HEK293 (cell line): ENCODE measurements at regions not wholly inside any gene's neighbourhood (a gene's known extent, or its start where the extent isn't known, plus 50 kb on each side); places are given as distances from the start of the nearest gene placed in this dataset.
"Not testable (repeated sequence)": the region's sequence is repeated elsewhere in the genome, so short reads cannot be mapped to it uniquely, and the experiment has no call there.

ENCODE experiments used
- CTCF ChIA-PET: fragments of 350-600 bp; formaldehyde crosslinking; extraction: SDS; loops from one replicate; lab custom pipeline; 2021; ENCODE audit warnings: antibody characterized with exemption; lab: Yijun Ruan, JAX
- POLR2A ChIA-PET: fragments of 300-600 bp; formaldehyde crosslinking; extraction: SDS; loops from one replicate; lab custom pipeline; 2020; ENCODE audit warnings: antibody characterized with exemption, inconsistent platforms; lab: Yijun Ruan, JAX
- H3K27ac ChIP-seq: fragments of 200-500 bp; sonication (Bioruptor generic); 2 replicates; pipeline ENCODE4 v1.5.1; 2014; ENCODE audit warnings: low read depth, low read length, control low read depth, inconsistent platforms; ENCODE audit errors: extremely low read depth
- H3K36me3 ChIP-seq, 2 experiments: fragments of 200-500 bp in 1 of 2; sonication (Bioruptor generic) in 1 of 2; 1 replicate in 1 of 2; 2 replicates in 1 of 2; pipeline ENCODE4 v1.5.1; 2014 to 2017; ENCODE audit warnings: inconsistent platforms in 2 of 2, low read length in 2 of 2; ENCODE audit not compliant: control insufficient read depth in 2 of 2, insufficient read depth in 1 of 2
- H3K4me1 ChIP-seq: fragments of 200-500 bp; sonication (Bioruptor generic); 2 replicates; pipeline ENCODE4 v1.5.1; 2014; ENCODE audit warnings: mild to moderate bottlenecking, low read length, inconsistent platforms; ENCODE audit not compliant: control insufficient read depth, insufficient read depth
- H3K4me3 ChIP-seq: 2 replicates; pipeline ENCODE4 v1.5.1; 2011; ENCODE audit warnings: low read depth, mild to moderate bottlenecking, control low read depth, low read length, moderate library complexity
- H3K9me3 ChIP-seq: fragments of 200-500 bp; sonication (Bioruptor generic); 2 replicates; pipeline ENCODE4 v1.5.1; 2014; ENCODE audit warnings: low read depth, low read length, inconsistent platforms; ENCODE audit not compliant: control insufficient read depth, insufficient read depth
- PRDM4 ChIP-seq: fragments of 450-650 bp; formaldehyde crosslinking; IDR thresholded peaks from 2 replicates; pipeline ENCODE4 v1.5.1; 2017; ENCODE audit warnings: missing biosample characterization, missing genetic modification characterization
- ZBTB21 ChIP-seq: fragments of 450-650 bp; formaldehyde crosslinking; IDR thresholded peaks from 2 replicates; pipeline ENCODE4 v1.5.1; 2017; ENCODE audit warnings: missing biosample characterization, missing genetic modification characterization
- ZFHX2 ChIP-seq: fragments of 450-650 bp; formaldehyde crosslinking; conservative IDR thresholded peaks from 2 replicates; pipeline ENCODE4 v1.5.1; 2016; ENCODE audit warnings: missing biosample characterization, missing genetic modification characterization
- ZFP3 ChIP-seq: fragments of 450-650 bp; formaldehyde crosslinking; IDR thresholded peaks from 2 replicates; pipeline ENCODE4 v1.5.1; 2016; ENCODE audit warnings: low read depth, missing biosample characterization, missing genetic modification characterization
- ZNF23 ChIP-seq: fragments of 450-650 bp; formaldehyde crosslinking; IDR thresholded peaks from 2 replicates; pipeline ENCODE4 v1.5.1; 2016; ENCODE audit warnings: missing biosample characterization, missing genetic modification characterization, borderline replicate concordance
- ZNF280C ChIP-seq: fragments of 450-650 bp; formaldehyde crosslinking; IDR thresholded peaks from 2 replicates; pipeline ENCODE4 v1.5.1; 2016; ENCODE audit warnings: missing biosample characterization, missing genetic modification characterization
- ZNF302 ChIP-seq: fragments of 450-650 bp; formaldehyde crosslinking; IDR thresholded peaks from 2 replicates; pipeline ENCODE4 v1.5.1; 2016; ENCODE audit warnings: missing biosample characterization, missing genetic modification characterization, low read depth
- ZNF350 ChIP-seq: fragments of 450-650 bp; formaldehyde crosslinking; IDR thresholded peaks from 2 replicates; pipeline ENCODE4 v1.5.0; 2017; ENCODE audit warnings: missing biosample characterization, mild to moderate bottlenecking, missing genetic modification characterization
- ZNF394 ChIP-seq: fragments of 450-650 bp; formaldehyde crosslinking; IDR thresholded peaks from 2 replicates; pipeline ENCODE4 v1.5.1; 2016; ENCODE audit warnings: missing biosample characterization, missing genetic modification characterization, mild to moderate bottlenecking, moderate library complexity, borderline replicate concordance
- ZNF423 ChIP-seq: fragments of 450-650 bp; formaldehyde crosslinking; IDR thresholded peaks from 2 replicates; pipeline ENCODE4 v1.5.1; 2016; ENCODE audit warnings: missing biosample characterization, missing genetic modification characterization
- ZNF501 ChIP-seq: fragments of 450-650 bp; formaldehyde crosslinking; IDR thresholded peaks from 2 replicates; pipeline ENCODE4 v1.5.1; 2016; ENCODE audit warnings: missing biosample characterization, missing genetic modification characterization
- ZNF521 ChIP-seq: fragments of 450-650 bp; formaldehyde crosslinking; IDR thresholded peaks from 2 replicates; pipeline ENCODE4 v1.5.1; 2017; ENCODE audit warnings: missing biosample characterization, mild to moderate bottlenecking, missing genetic modification characterization
- ZNF544 ChIP-seq: fragments of 450-650 bp; formaldehyde crosslinking; IDR thresholded peaks from 2 replicates; pipeline ENCODE4 v1.5.0; 2017; ENCODE audit warnings: missing biosample characterization, missing genetic modification characterization
- ZNF621 ChIP-seq: fragments of 450-650 bp; formaldehyde crosslinking; IDR thresholded peaks from 2 replicates; pipeline ENCODE4 v1.5.1; 2017; ENCODE audit warnings: missing biosample characterization, missing genetic modification characterization
- ZNF776 ChIP-seq: fragments of 450-650 bp; formaldehyde crosslinking; IDR thresholded peaks from 2 replicates; pipeline ENCODE4 v1.5.0; 2017; ENCODE audit warnings: missing biosample characterization, missing genetic modification characterization, borderline replicate concordance
- ZSCAN23 ChIP-seq: fragments of 450-650 bp; formaldehyde crosslinking; IDR thresholded peaks from 2 replicates; pipeline ENCODE4 v1.5.1; 2016; ENCODE audit warnings: missing biosample characterization, missing genetic modification characterization
- TF ChIP-seq, protein P1 (sequence below): fragments of 450-650 bp; formaldehyde crosslinking; IDR thresholded peaks from 2 replicates; pipeline ENCODE4 v1.5.1; 2016; ENCODE audit warnings: missing biosample characterization, missing genetic modification characterization, borderline replicate concordance
- TF ChIP-seq, protein P2 (sequence below): sonication (generic); formaldehyde crosslinking; IDR thresholded peaks from 2 replicates; pipeline ENCODE4 v1.8.1; 2022; ENCODE audit warnings: mild to moderate bottlenecking, moderate library complexity, missing genetic modification reagents
- TF ChIP-seq, protein P3 (sequence below): fragments of 450-650 bp; formaldehyde crosslinking; IDR thresholded peaks from 2 replicates; pipeline ENCODE4 v1.5.1; 2016; ENCODE audit warnings: missing biosample characterization, missing genetic modification characterization

GRCh38 chr11:22536071-22536470 lies 89.6 kb downstream of the FANCF start (continued):
- TF ChIP-seq ZNF621 (no peak), ZNF423 (no peak), ZNF521 (tag by site-specific recombination) (no peak), ZBTB21 (no peak)

DNA sequence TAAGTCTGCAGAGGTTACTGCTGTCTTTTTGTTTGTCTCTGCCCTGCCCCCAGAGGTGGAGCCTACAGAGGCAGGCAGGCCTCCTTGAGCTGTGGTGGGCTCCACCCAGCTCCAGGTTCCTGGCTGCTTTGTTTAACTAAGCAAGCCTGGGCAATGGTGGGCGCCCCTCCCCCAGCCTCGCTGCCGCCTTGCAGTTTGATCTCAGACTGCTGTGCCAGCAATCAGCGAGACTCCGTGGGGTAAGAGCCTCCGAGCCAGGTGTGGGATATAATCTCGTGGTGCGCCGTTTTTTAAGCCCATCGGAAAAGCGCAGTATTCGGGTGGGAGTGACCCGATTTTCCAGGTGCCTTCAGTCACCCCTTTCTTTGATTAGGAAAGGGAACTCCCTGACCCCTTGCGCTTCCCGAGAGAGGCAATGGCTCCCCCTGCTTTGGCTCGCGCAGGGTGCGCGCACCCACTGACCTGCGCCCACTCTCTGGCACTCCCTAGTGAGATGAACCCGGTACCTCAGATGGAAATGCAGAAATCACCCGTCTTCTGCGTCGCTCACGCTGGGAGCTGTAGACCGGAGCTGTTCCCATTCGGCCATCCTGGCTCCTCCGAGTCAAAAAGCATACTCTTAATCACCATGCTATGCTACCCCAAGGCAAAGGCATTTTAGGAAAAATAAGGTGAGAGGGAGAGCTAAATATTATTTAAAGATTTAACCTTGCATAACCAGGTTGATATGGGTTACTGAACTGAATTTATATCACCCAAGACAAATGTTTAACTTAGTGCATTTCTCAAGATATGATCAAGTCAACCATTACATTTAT lies 96.8 kb downstream of the FANCF start:
- CTCF ChIA-PET, H3K27ac ChIP-seq, H3K4me3 ChIP-seq, H3K36me3 ChIP-seq, POLR2A ChIA-PET, H3K4me1 ChIP-seq, H3K9me3 ChIP-seq: not testable (repeated sequence)

- Histone ChIP-seq H3K4me1 (no peaks in the 10 kb centered on the region), H3K4me3 (no peak overlapping the region), H3K27ac (no peak overlapping the region), H3K36me3 (no peaks in the 10 kb centered on the region), H3K9me3 (no peaks in the 10 kb centered on the region)
- TF ChIP-seq ZNF501 (tag by site-specific recombination) (no peak), ZNF280C (no peak), ZNF302 (tag by site-specific recombination) (no peak), ZNF776 (tag by site-specific recombination) (no peak), ZNF544 (tag by site-specific recombination) (no peak), ZFHX2 (tag by site-specific recombination) (no peak), ZSCAN23 (tag by site-specific recombination) (no peak), ZNF350 (tag by site-specific recombination) (no peak), ZNF394 (tag by site-specific recombination) (no peak), ZNF23 (tag by site-specific recombination) (no peak), PRDM4 (tag by site-specific recombination) (no peak), ZFP3 (tag by site-specific recombination) (no peak)
- TF ChIP-seq, protein P1, sequence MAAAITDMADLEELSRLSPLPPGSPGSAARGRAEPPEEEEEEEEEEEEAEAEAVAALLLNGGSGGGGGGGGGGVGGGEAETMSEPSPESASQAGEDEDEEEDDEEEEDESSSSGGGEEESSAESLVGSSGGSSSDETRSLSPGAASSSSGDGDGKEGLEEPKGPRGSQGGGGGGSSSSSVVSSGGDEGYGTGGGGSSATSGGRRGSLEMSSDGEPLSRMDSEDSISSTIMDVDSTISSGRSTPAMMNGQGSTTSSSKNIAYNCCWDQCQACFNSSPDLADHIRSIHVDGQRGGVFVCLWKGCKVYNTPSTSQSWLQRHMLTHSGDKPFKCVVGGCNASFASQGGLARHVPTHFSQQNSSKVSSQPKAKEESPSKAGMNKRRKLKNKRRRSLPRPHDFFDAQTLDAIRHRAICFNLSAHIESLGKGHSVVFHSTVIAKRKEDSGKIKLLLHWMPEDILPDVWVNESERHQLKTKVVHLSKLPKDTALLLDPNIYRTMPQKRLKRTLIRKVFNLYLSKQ (tag by site-specific recombination) = no peak
- TF ChIP-seq, protein P2, sequence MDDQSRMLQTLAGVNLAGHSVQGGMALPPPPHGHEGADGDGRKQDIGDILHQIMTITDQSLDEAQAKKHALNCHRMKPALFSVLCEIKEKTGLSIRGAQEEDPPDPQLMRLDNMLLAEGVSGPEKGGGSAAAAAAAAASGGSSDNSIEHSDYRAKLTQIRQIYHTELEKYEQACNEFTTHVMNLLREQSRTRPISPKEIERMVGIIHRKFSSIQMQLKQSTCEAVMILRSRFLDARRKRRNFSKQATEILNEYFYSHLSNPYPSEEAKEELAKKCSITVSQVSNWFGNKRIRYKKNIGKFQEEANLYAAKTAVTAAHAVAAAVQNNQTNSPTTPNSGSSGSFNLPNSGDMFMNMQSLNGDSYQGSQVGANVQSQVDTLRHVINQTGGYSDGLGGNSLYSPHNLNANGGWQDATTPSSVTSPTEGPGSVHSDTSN (CRISPR knock-in tag) = no peak
- TF ChIP-seq, protein P3, sequence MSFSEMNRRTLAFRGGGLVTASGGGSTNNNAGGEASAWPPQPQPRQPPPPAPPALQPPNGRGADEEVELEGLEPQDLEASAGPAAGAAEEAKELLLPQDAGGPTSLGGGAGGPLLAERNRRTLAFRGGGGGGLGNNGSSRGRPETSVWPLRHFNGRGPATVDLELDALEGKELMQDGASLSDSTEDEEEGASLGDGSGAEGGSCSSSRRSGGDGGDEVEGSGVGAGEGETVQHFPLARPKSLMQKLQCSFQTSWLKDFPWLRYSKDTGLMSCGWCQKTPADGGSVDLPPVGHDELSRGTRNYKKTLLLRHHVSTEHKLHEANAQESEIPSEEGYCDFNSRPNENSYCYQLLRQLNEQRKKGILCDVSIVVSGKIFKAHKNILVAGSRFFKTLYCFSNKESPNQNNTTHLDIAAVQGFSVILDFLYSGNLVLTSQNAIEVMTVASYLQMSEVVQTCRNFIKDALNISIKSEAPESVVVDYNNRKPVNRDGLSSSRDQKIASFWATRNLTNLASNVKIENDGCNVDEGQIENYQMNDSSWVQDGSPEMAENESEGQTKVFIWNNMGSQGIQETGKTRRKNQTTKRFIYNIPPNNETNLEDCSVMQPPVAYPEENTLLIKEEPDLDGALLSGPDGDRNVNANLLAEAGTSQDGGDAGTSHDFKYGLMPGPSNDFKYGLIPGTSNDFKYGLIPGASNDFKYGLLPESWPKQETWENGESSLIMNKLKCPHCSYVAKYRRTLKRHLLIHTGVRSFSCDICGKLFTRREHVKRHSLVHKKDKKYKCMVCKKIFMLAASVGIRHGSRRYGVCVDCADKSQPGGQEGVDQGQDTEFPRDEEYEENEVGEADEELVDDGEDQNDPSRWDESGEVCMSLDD = no peak
- ChIA-PET POLR2A (no interaction called here), CTCF (no interaction called here)
These were observed 103.4 kb downstream of the FANCF start for GRCh38 chr11:22522225-22522624.
